Activated CD4-positive, alpha-beta T cell treated with anti-CD3 and anti-CD28 coated beads for 1 hour (primary cell): ENCODE measurements at regions not wholly inside any gene's neighbourhood (a gene's known extent, or its start where the extent isn't known, plus 50 kb on each side); places are given as distances from the start of the nearest gene placed in this dataset.
"Not testable (repeated sequence)": the region's sequence is repeated elsewhere in the genome, so short reads cannot be mapped to it uniquely, and the experiment has no call there.

ENCODE experiments used
- DNase-seq: peaks from one replicate; pipeline ENCODE4 v3.0.0-alpha.2; 2020

DNA sequence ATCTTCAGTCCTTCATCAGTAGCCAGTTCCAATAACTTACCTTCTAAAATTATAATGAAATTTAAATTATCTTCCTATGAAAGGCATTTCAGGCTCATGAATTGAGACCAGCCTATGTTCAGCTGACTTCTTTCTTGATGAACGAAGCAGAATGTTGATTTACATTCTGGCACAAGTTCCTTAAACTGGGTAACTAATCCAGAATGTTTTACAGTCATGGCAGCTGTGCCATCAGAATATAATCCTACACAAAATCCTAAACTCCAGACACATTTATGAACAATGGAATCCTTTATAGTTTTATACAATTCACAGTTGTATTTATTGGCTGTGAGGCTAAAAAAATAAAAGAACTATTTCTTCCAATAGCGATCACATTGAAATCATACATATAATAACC is 97.3 kb upstream of the CPM start:
- DNase-seq: no peak

DNA sequence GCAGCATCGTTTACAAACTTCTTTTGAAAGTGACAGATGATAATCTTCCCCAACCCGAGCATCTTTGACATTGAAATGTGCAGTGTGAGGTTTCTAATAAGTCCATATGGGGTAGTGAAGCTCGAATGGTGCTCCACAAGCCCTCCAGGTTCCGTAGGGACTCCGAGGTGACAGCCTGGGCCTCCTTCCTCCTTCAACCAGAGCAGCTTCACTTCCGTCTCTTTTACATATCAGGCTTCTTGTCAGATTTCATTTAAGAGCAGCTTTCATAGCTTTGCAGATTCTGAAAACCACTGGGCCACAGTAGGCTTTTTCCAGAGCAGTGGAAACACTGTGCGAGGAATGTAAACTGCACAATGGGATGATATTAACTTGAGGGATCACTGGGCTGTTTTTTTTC is 103.6 kb upstream of the CPM start:
- no peak for DNase-seq

DNA sequence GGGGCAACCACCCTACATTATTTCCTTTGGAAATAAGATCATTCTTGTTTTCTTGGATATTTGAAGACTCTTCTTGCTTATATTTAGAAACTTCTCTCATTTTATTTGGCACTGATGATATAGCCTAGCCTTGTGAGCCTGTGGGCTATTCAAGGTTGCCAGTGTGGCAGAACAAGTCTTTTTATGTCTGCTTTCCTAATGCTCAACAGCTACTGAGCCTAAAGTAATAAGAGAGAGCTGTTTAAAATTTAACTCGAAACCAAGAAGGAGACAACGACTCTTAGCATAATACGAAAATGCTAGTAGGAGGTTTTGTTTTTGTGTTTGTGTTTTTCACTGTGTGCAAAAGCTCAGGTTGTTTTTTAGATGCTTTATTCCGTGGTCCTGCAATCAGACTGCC is 104.0 kb upstream of the CPM start:
- DNase-seq: no peak

DNA sequence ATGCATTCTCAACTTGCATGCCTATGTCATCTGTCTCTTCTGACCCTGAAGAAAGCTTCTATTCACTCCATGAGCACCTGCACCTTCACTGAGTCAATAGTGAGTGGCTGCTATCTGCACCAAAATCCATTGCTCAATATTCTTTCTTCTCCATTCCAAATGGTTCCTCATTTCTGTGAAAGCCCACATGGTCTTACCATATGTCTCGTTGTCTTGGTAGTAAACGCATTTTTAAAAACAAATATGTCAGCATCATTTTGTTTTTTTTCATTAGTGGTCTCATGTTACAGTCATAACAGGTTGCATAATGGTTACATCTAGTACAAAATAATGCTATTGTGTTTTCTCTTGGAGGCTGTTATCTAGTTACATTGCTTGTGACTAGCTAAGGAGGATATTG is 106.9 kb upstream of the CPM start:
- DNase-seq: no peak

DNA sequence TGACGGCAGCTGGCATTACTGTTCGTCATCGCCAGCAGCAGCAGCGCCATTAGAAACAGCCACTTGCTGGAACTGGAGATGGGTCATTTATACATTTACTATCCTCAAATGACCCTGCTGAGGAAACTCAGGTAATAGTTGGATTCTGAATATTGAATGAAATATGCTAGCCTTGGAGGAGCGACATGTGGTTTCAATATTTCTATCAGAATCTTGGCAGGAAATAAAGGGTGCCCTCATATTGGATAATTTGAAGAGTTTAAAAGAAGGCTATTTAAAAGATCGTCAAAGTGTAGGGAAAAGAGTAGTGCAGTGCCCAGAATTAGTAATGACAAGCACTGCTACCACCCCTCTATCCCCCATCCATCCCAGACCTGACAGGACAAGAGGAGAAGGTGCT is 109.6 kb upstream of the CPM start:
- no peak for DNase-seq

DNA sequence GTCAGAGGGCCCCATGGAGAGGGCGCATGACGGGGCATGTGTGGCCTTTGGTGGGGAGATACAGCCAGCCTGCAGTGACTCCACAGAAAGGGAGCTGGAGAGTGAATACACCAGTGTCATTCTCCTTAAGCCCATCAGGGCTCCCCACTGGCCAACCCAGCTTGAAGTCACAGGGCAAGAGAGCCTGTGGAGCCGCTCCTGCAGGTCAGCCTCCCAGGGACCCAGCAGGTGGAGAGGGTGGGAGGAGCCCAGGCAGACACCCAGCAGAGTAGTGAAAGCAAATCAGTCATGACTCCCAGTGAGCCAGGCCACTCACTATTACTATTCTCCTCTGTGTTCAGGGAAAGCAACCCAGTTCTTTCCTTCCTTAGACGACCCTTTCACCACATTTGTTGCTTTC is 110.0 kb upstream of the CPM start:
- no peak for DNase-seq

DNA sequence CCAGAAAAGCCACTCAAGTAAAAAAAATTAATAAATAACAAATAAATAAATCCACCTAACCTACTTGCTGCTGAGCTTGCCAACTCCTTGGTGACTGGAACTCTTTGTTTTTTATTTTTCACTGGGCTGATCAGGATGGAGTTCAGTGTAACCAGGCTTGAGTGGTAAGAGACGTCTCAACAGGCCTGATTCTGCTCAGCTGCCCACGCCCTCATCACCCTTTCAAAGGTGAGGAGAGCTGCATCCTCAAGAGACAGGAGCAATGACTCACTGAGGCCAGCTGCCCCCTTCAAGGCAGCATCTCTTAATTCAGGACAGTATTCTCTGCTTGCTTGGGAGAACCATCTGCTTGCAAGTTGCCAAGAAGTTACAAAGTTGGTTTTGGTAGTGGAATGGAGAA is 111.9 kb upstream of the CPM start:
- DNase-seq: no peak

DNA sequence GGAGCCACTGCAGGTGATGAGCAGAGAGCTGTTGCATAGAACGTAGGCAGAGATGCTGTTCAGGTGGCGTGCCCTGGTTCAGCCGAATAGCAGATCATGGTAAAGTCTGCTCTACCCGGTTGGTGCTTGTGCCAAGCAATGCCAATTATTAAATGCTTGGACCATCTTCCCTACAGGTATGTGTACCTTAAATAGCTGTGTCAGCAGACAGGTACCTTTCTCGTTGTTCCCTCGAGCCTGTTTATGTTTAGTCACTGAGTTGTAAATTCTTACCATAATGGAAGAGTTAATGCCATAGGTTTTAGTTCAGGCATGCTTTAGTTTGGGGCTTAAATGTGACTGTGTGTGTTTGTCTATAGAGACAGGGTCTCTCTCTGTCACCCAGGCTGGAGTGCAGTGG is 112.5 kb upstream of the CPM start:
- DNase-seq: no peak

DNA sequence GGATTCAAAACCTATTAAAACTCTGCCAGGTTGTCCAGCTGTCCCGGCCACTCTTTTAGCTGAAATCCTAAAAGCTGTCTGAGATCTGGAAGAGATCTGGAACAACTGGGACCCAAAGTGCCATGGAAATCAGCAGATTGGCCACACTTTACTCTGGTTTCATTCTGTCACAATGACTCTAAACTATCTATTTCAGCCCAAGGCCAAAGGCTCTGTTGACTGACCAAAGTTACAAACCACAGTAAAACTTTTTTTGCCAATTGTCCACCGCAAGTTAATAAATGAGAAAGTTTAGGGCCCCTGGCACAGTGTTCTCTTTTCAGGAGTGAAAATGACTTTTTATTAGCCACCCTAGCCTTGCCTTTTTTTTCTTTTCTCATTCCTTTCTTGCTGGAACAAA is 113.4 kb upstream of the CPM start:
- DNase-seq: no peak

DNA sequence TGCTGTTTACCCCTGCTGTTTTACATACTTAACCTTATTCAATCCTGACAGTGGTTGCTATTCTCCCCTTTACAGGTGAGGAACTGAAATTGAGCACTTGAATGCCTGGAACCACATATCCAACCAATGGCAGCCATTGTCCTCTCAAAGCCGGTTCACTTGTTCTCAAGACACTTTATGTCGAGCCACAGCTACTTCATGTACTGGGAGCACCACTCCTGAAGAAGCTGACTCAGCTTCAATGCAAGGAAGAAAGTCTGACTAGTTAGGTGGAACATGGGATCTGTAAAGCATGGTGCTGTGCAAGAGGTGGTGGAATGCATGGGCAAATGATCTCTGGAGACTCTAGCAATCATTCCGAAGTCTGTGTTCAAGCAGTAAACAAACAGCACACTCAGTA is 113.9 kb upstream of the CPM start:
- no peak for DNase-seq

DNA sequence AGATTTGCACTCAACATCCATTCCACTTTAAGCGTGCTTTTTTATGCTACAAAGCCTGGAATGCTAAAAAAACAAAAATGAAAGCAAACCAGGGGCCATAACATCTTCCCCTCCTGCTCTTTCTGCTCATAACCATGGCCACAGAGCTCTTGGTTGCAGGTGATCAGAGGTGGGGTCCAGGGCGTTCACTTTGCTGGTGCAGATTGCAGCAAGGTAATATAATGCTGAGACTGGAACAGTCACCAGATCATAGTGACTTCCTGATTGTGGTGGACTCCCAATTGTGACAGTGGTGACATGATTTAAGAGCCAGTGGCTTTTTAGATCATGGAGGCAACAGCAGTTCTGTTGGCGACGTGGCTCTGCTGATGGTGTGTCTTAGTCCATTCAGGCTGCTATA is 115.0 kb upstream of the CPM start:
- no peak for DNase-seq

DNA sequence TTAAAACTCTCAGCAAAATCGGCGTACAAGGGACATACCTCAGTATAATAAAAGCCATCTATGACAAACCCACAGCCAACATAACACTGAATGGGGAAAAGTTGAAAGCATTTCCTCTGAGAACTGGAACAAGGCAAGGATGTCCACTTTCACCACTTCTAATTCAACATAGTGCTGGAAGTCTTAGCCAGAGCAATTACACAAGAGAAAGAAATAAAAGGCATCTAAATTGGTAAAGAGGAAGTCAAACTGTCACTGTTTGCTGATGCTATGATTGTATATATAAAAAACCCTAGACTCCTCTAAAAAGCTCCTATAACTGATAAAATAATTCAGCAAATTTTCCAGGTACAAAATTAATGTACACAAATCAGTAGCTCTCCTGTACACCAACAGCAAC is 116.9 kb upstream of the CPM start:
- DNase-seq: not testable (repeated sequence)

DNA sequence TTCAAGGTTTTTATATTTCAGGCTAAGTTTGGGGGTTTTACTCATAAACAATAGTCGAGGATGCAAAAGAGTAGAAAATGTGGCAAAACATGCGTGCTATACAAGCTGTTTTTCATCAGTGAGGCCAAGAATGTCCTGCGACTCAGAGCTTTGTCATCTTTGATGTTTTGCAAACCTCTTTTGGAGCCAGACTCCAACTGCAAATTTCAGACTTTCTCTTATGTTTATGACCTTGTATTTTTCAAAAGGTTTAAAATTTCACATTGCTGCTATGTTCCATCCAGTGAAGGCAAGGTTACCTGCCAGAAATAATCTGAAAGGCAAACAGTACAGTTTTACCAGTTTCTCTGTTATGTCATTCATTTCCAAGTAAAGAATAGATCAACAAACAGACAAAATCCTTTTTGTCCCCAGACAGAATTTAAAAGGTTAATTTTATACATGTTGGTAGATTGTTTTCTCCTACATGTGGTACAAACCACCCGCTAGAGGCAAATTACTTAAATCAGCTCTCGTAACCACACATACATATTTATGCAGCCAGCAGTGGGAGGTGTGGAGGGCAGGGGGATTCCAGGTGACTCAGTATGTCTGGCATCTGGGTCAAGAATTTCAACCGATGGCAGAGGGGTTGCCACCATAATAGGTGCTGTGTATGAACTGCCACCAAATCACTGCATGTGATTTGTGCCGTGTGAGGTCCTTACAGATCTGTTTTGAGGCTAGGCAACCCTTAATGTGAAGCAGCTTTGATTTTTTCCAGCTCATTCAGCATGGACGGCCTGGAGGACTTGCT is 119.8 kb upstream of the CPM start:
- no peak for DNase-seq

DNA sequence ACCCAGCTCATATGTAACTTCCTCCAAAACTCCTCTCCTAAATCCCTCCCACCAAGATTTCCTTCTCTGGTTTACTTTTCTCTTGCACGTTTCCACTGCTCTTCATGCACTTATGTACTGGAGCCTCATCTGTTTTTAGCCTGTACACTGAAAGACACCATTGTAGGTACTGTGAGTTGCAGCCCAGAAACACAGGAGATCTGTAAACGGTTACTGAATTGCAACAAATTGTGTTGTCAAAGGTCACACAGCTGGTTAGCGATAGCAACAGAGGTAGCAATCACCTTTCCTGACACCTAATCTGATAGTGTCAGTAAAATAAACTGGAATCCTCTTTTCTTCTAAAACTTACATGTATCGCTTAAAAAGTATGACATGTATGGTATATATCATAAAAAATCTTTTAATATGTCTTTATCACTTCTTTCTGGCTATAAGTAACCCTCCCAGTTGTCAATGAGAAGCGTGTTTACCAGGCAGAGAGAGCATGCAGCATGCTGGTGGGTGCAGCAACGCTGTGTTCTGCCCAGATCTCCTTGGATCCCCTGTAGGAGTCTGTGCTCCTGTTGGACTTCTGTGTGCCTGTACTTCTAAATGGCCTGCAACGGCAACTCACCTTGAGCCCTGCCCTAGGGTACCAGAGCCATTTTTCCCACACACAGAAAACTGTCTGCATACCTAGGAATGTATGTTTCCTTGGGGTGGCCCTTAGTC is 121.5 kb upstream of the CPM start:
- DNase-seq: no peak

DNA sequence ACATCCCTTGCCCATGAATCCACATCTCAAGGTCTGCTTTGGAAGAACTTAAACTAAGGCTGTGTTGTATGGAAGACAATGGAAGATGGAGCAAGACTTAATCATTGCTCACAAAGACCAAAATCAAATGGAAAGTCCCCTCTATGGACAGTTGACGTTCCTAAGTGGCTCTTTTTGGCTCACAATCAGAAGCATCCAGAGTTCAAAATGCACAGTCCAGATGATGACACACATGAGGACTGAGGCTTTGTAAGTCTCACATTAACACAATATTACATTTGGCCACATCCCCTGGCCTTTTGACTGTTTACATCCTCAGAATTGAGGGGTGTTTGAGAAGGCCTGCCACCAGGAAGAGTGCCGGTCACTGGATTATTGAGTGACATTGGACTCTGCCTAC is 122.3 kb upstream of the CPM start:
- no peak for DNase-seq

DNA sequence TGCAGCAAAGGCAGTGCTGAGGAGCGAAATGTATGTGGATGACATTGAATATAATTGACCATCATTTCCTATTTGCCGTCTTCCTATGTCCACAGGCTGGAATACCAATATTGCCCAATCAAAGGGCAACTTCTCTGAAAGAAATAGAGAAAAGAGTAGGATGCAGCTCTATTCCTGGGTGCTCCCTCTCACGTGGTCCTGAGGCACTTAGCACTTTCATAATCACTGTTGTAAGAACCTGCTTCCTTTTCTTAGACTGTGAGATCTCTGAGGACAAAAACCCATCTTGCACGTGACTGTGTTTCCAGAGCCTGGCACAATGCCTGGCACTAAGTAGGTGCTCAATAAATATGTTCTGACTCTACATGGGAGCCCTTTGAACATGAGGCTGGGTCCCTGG is 122.7 kb upstream of the CPM start:
- no peak for DNase-seq

DNA sequence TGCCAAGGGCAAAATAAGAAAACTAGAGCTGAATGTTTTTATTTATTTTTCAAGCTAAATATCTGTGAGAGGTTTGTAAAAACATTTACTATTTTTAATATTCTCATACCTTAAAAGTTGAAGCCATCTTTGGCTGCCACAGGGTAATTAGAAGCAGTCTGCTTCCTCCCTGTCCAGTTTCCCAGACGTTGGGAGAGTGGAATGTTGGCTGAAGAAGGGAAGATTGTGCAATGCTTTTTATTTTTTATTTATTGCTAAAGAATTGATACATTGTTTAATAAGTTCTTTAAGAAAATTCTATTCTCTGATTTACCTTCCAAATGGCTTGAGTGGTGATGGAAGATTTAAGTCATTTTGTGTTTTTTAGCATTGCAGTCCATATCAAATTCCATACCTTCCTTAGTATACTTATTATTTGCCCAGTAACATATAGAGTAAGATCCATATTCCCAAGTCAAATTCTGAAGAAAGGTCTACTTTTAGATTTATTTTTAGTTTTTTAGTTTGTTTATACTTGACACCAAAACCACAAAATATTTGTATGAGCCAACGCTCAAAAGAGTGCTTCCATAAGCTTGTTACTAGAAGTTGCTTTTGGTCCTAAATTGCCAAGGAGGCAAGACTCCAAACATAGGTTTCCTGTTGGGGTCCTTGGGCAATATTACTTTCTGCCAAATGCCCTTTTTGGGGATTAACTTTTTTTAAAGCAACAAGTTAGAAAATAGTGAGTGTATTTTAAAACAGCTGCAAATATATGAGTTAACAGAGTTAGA is 124.0 kb upstream of the CPM start:
- DNase-seq: no peak

DNA sequence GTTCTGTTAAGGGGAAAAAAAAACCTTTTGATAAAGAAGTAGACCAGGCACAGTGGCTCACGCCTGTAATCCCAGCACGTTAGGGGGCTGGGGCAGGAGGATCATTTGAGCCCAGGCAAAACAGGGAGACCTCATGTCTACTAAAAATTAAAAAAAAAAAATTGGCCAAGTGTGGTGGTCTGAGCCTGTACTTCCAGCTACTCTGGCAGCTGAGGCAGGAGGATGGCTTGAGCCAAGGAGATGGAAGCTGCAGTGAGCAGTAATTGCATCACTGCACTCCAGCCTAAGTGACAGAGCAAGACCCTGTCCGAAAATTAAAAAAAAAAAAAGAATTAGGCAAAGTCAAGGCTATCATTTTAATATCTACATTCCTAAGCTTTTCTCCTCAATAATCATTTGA is 124.8 kb upstream of the CPM start:
- DNase-seq: no peak

DNA sequence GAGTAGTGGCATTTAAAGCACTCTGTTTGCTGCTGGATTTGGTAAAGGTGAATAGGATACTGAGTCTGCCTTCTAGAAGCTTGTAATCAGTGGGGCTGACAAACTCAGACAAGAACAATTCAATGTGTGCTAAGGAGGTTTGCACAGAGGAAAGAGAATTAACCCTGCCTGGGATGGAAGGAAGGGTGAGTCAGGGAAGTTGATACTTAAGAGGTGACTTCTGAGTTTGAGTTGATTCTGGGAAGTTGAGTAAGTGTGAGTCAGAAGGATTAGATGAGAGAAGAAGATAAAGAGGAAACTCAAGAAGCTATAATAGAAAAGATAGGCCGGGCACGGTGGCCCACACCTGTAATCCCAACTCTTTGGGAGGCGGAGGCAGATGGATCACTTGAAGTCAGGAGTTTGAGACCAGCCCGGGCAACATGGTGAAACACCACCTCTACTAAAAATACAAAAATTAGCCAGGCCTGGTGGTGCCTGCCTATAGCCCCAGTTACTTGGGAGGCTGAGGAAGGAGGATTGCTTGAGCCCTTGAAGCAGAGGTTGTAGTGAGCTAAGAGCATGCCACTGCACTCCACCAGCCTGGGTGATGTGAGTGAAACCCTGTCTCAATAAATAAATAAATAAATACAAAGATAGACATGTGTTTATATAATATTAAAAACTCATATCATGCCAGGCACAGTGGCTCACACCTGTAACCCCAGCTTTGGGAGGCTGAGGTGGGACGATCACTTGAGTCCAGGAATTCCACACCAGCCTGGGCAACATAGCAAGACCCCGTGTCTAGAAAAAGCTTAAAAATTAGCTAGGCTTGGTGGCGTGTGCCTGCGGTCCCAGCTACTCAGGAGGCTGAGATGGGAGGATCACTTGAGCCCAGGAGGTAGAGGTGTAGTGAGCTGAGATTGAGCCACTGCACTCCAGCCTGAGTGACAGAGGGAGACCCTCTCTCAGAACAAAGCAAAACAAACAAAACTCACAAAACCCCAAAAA is 126.8 kb upstream of the CPM start:
- no peak for DNase-seq

DNA sequence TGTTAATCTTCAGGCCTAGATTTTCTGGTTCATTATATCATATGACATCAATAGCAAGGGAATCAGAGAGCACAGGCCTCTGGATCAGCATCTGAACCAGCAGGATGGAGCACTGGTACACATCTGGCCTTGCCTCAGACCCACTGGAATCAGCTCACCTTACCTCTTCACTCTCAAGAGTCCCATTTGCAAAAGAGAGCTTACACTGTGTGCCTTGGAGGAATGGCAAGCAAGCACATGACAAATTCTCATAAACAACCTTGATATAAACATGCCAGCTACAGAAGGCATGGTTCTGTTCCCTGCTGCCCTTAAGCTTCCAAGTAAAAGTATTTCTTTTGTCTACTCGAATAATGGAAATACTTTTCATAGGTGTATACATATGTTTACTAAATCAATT is 128.6 kb upstream of the CPM start:
- no peak for DNase-seq

DNA sequence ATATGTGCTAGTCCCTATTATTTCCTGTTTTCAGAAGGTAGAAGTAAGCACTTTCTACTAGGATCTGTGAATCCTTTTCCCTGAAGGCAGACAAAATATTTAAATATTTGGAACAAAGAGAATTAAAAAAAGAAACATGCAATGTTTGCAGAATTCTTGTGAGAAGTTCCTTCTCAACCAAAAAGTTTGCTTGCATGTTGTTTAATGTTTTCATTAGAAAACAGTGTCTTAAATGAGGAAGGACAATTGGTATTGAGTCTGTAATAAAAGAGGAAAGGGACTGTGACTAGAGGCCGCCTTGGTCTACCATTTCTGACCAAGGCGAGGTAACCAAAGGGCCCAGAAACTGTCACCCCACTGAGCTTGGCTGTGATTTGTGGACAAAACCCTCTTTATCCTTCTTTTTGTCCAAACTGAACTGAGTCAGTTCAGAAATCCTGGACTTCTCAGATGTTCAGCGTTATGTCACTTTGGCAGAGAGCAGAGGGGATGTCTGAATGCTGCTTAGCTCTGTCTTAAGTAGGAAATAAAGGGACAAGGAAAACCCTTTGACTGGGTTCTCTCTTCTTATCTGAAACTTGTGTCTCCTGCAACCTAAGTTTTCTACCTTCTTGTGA is 129.8 kb upstream of the CPM start:
- no peak for DNase-seq

DNA sequence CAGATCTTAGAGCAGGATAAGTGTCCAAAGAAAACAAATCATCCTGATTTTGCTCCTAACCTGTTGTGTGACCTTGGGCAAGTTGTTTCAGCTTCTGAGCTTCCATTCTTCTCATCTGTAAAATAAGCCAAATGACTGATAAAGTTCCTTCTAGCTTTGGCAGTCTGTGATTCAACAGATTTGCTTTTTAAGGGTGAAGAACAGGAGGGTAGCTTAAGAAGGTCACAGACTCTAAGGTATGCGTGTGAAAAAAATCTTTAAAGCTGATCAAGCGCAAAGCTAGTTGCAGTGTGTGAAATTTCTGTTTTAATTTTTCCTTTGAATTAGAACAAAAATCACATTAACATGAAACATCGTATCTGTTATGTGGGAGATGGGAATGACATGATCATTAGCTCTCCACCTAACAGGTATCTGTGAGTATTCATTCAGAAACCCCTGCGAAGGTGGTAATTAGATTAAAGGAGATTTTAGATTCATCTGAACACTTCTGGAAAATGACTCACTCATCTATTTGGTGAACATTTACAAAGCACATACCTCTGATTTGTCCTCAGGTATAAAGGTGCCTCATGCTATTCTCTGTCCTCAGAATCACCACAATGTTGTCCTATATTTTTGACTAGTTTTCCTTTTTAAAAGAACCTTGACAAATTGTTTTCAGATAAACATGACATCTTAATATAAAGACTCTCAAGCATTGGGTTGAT is 131.9 kb upstream of the CPM start:
- DNase-seq: no peak
